Endodermal cell (in vitro differentiated cells): ENCODE measurements at regions not wholly inside any gene's neighbourhood (a gene's known extent, or its start where the extent isn't known, plus 50 kb on each side); places are given as distances from the start of the nearest gene placed in this dataset.
A peak's percentile ranks its signal among the peaks of the same experiment; 100 is the strongest.

ENCODE experiments used
- DNase-seq: peaks from one replicate; pipeline ENCODE4 v3.0.0-alpha.2; 2017
- H3K27ac ChIP-seq: 2 replicates; pipeline ENCODE4 v1.5.1; 2013; ENCODE audit warnings: mild to moderate bottlenecking, low read depth, low read length, moderate library complexity
- H3K27me3 ChIP-seq: 2 replicates; pipeline ENCODE4 v1.6.1; 2013; ENCODE audit warnings: mild to moderate bottlenecking, low read length, moderate library complexity; ENCODE audit not compliant: insufficient read depth, control insufficient read depth, poor library complexity, severe bottlenecking
- H3K36me3 ChIP-seq: 2 replicates; pipeline ENCODE4 v1.7.0; 2013; ENCODE audit warnings: mild to moderate bottlenecking, low read length, moderate library complexity; ENCODE audit not compliant: control insufficient read depth, insufficient read depth
- H3K4me1 ChIP-seq: one replicate; pipeline ENCODE4 v1.7.0; 2013; ENCODE audit warnings: low read length; ENCODE audit not compliant: control insufficient read depth, insufficient read depth
- H3K4me3 ChIP-seq: 2 replicates; pipeline ENCODE4 v1.5.1; 2013; ENCODE audit warnings: mild to moderate bottlenecking, low read length, moderate library complexity
- H3K9ac ChIP-seq: 2 replicates; pipeline ENCODE4 v1.6.1; 2013; ENCODE audit warnings: mild to moderate bottlenecking, low read length, moderate library complexity; ENCODE audit not compliant: poor library complexity, severe bottlenecking; ENCODE audit errors: extremely low read depth
- H3K9me3 ChIP-seq: 2 replicates; pipeline ENCODE4 v1.6.1; 2013; ENCODE audit warnings: mild to moderate bottlenecking, low read length, moderate library complexity; ENCODE audit not compliant: control insufficient read depth
- H3K27ac Mint-ChIP-seq: 2 replicates; pipeline ENCODE4 v1.8.0; 2020; ENCODE audit warnings: mixed read lengths
- H3K27me3 Mint-ChIP-seq: 2 replicates; pipeline ENCODE4 v1.8.0; 2021; ENCODE audit warnings: mild to moderate bottlenecking, mixed read lengths; ENCODE audit not compliant: insufficient read depth
- H3K36me3 Mint-ChIP-seq: 2 replicates; pipeline ENCODE4 v1.8.0; 2020; ENCODE audit warnings: low read depth, mixed read lengths
- H3K4me1 Mint-ChIP-seq: 2 replicates; pipeline ENCODE4 v1.8.0; 2020; ENCODE audit warnings: mixed read lengths
- H3K4me3 Mint-ChIP-seq: 2 replicates; pipeline ENCODE4 v1.8.0; 2020; ENCODE audit warnings: mild to moderate bottlenecking, moderate library complexity, mixed read lengths
- H3K9me3 Mint-ChIP-seq: 2 replicates; pipeline ENCODE4 v1.8.0; 2020; ENCODE audit warnings: mild to moderate bottlenecking, mixed read lengths
- CTCF ChIP-seq: fragments of 200-600 bp; sonication (generic); conservative IDR thresholded peaks from 2 replicates; pipeline ENCODE4 v1.5.0; 2021; ENCODE audit warnings: antibody characterized with exemption, mild to moderate bottlenecking
- WGBS, 2 experiments: methylation state at CpG; one replicate each; pipeline versions ENCODE4 v1.1.5 to v1.1.7; 2013; ENCODE audit warnings: missing lambda C conversion rate in 2 of 2, mixed read lengths in 1 of 2; ENCODE audit not compliant: insufficient coverage in 1 of 2, insufficient read length in 1 of 2; 5-methylcytosine and 5-hydroxymethylcytosine counted together

GRCh38 chr6:167235005-167235404 lies 56.1 kb upstream of the UNC93A start:
- H3K27me3 Mint-ChIP-seq, result no peaks in the 10 kb centered on the region
- 80 to 90% methylated on average over 8 to 9 of the region's 9 CpGs for WGBS, 2 experiments
- Histone ChIP-seq H3K27ac (peak overlapping the region; percentile 51), H3K9me3 (no peaks in the 10 kb centered on the region), H3K9ac (no peak overlapping the region), H3K27me3 (no peaks in the 10 kb centered on the region), H3K36me3 (no peaks in the 10 kb centered on the region), H3K4me3 (no peak overlapping the region), H3K4me1 (peaks cover 32% of the 10 kb centered on the region)
- H3K4me1 Mint-ChIP-seq, result peaks cover 67% of the 10 kb centered on the region
- TF ChIP-seq CTCF, result no peak
- peak overlapping the region; percentile 80 for H3K27ac Mint-ChIP-seq
- H3K4me3 Mint-ChIP-seq, result no peak overlapping the region
- no peaks in the 10 kb centered on the region for H3K9me3 Mint-ChIP-seq
- DNase-seq, result no peak
- peaks cover 3% of the 10 kb centered on the region for H3K36me3 Mint-ChIP-seq

GRCh38 chr6:167235421-167236238 lies 55.5 kb upstream of the UNC93A start:
- no peak overlapping the region for H3K9ac ChIP-seq
- no peaks in the 10 kb centered on the region for H3K36me3 ChIP-seq
- H3K27ac ChIP-seq, result no peak overlapping the region
- no peak for TF ChIP-seq CTCF
- H3K27ac Mint-ChIP-seq, result no peak overlapping the region
- H3K27me3 ChIP-seq, result no peaks in the 10 kb centered on the region
- peaks cover 67% of the 10 kb centered on the region for H3K4me1 Mint-ChIP-seq
- H3K4me3 Mint-ChIP-seq, result no peak overlapping the region
- peaks cover 3% of the 10 kb centered on the region for H3K36me3 Mint-ChIP-seq
- WGBS, 2 experiments, result 93 to 94% methylated on average over 14 to 38 of the region's 38 CpGs
- no peaks in the 10 kb centered on the region for H3K9me3 Mint-ChIP-seq
- no peak for DNase-seq
- H3K4me3 ChIP-seq, result no peak overlapping the region
- no peaks in the 10 kb centered on the region for H3K27me3 Mint-ChIP-seq
- H3K9me3 ChIP-seq, result no peaks in the 10 kb centered on the region
- peaks cover 27% of the 10 kb centered on the region for H3K4me1 ChIP-seq

GRCh38 chr6:167236239-167236571 lies 54.9 kb upstream of the UNC93A start:
- Mint-ChIP-seq H3K27ac (peak overlapping the region; percentile 49), H3K9me3 (no peaks in the 10 kb centered on the region), H3K4me3 (no peak overlapping the region), H3K4me1 (peaks cover 71% of the 10 kb centered on the region), H3K36me3 (peaks cover 3% of the 10 kb centered on the region), H3K27me3 (peaks cover 3% of the 10 kb centered on the region)
- DNase-seq, result no peak
- no peaks in the 10 kb centered on the region for H3K9me3 ChIP-seq
- no peaks in the 10 kb centered on the region for H3K27me3 ChIP-seq
- H3K9ac ChIP-seq, result no peak overlapping the region
- no peak overlapping the region for H3K27ac ChIP-seq
- TF ChIP-seq CTCF, result peak; percentile 26
- 82 to 94% methylated on average over 2 to 16 of the region's 16 CpGs for WGBS, 2 experiments
- H3K4me3 ChIP-seq, result no peak overlapping the region
- H3K4me1 ChIP-seq, result peaks cover 31% of the 10 kb centered on the region
- H3K36me3 ChIP-seq, result no peaks in the 10 kb centered on the region
